HG02642 (cell line): ENCODE measurements at regions not wholly inside any gene's neighbourhood (a gene's known extent, or its start where the extent isn't known, plus 50 kb on each side); places are given as distances from the start of the nearest gene placed in this dataset.

Experiments
- ATAC-seq: cut with Tn5 transposase; IDR thresholded peaks from one replicate; pipeline ENCODE4 v1.9.1; 2021; ENCODE audit warnings: mild to moderate bottlenecking; ENCODE audit not compliant: unreplicated experiment, poor library complexity

DNA sequence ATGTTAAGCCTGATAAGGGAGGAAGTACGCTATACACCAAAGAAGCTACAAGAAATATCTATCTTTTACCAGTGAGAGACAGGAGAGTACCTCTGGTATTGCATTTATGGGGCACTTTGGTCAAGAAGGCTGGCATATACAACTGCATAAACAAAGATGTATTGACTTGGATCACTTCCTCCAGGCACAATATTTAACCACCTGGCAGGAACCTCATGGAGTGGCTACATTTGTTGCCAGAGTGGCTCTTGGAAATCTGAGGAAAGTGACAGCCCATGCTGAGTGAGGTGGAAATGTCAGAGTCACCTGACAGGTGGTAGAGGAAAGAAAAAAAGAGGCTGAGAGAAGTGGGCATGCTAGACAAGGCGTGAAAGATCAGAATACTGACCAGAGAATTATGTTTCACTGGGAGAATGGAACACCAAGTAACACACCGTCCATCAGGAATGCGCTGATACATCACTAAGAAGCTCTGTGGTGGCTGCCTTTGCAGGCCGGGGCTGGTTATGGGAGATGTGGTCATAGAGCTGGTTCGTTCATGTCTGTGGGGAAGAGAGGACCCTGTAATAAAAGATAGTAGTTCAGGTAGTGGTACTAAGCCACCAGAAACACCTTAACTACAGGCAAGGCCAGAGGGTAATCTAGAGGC is 61.4 kb upstream of the UFL1 start:
- no peak for ATAC-seq

DNA sequence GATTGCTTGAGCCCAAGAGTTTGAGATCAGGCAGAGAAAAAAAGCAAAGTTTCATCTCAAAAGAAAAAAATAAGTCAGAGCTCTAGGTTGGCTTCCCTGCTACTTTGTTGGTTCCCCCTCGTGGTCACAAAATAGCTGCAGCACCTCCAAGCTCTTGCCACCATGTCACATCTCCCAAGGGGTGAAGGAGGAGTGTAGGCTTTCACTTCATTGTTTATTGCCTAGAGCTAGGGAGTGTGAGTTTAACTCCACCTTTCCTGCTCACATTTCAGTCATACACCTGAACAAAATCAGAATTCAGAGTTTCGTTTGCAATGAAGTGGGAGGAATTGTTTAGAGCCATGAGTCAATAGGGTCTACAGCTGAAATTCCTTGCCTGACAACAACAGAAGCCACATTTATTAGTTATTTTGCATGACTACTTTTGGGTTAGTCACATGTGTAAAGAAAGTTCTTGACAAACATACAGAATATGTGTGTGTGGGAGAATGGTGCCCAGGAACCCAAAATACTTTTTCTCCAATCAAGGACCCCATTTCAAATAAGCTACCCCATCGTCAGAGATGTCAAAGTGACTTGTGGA is 56.2 kb upstream of the UFL1 start:
- no peak for ATAC-seq

DNA sequence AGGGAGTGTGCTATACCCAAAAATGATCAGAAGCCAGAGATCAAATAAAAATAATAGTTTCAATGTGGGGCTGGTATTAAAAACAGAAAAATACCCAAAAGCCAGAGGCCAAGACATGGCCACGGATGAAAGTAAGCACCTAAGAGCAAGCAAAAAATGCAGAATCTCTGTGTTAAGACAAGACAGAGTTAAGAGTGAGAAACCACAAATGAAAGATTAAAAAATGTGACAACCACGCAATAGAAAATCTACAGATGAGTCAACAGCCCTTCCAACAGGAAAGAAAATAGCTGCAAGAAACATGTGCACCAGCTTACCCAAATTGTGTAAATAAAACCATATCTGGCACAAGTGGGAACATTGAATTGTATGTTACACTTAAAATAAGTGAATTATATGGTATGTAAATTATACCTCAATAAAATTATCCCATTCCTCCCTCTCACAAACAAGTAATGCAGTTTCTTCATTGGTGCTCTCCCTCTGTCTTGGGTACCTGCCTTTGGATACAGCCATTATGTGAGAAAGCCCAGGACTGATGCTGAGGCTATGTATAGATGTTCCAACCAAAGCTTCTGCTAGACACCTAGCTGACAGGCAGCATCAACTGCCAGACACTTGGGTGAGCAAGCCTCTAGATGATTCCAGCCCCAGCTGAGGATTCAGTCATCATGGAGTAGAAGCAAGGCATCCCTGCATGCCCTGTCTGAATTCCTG is 55.3 kb upstream of the UFL1 start:
- peak; percentile 57 for ATAC-seq

DNA sequence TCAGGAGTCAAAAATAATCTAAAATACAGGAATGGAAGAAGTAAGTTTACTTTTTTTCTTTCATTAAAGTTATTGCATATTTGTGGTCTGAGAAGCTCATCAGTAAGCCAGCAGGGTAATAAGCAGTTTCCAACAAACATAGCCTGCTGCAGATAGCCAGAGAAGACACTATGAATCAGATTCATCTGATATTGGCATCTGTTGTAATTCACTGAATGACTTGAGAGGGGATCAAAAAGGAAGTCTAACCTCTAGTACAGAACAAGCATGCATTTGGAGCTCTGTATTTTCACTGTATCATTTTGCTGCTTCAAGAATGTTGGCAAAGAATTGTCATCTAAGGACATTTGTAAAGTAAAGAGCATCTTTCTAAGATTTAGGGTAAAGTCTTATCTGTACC is 53.8 kb upstream of the UFL1 start:
- ATAC-seq, result no peak

DNA sequence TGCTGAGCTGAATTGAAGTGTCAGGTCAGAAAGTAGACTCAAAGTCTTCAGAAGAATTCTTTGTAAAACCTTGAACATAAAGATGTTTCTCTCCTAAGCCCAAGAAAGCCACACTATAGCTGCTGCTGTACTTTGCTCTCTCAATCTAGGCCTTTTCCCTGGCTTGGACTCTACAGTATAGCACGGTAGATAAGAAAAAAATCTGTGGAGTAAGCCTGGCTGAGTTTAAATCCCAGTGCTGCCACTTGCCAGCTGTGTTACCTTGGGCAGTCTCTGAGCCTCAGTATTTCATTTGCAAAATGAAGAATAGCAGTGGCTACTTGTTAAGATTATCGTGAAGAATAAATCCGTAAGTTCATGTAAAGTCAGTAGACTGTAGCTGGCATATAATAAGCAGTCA is 53.3 kb upstream of the UFL1 start:
- ATAC-seq, result no peak

DNA sequence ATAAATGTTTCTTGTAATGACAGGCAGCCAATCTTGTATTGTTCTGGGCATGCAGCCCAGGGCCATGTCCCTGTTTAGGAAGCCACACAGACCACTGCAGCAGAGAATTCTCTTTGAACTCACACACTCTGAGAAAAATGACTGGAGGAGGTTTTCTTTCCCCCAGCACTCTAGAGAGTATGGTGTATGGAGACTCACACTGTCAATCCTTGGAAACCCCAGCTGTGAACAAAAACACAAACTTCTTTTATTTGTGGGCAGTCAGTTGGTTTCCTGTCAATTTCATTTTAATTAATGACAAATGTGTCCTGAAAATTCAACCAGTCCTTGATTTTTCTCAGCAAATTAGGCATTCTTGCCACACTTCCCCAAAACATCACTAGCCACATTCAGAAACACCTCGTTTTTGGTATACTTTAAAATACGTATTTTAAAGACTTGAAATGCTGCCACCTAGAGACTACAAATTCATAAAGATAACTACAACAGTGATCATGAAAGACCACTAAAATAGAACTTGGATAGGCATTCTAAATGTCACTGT is 52.9 kb upstream of the UFL1 start:
- no peak for ATAC-seq

DNA sequence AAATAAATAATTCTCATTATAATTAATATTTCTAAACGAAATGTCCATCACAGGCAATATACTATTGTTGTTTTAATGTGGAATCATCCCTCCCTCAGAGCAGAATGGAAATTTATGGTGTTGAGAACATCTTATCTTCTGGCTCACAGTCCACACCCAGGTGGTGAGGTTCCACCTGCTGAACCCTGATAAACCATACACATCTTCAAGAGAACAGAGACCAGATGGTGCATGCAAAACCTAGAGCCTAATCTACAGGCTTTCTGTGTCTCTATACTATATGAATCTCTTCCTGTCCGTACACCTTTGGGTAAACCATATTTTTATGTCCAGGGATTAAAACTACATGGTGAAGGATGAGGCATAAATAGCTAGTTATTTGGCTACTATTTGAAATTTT is 52.3 kb upstream of the UFL1 start:
- no peak for ATAC-seq

DNA sequence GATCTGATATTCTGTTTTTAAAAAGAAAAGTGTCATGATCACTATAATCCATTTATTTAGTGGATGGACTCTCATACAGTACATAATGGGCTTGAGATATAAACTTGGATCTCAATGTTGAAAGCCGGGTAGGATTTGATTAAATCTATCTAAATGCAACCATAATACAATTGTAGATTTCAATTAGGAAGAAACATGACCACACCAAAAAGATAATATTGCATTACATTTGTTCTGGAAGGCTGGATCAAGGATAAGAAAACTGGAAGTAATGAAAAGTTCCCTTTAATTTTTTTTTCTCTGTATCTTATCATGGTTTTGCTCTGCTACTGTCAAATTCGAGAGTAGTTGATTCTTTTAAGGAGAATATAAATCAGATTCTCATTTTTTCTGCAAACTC is 51.3 kb upstream of the UFL1 start:
- no peak for ATAC-seq
